NCI-H748 treated with DMSO at 0.1 percent for 48 hours (cell line): ENCODE measurements at regions not wholly inside any gene's neighbourhood (a gene's known extent, or its start where the extent isn't known, plus 50 kb on each side); places are given as distances from the start of the nearest gene placed in this dataset.
"Not testable (repeated sequence)": the region's sequence is repeated elsewhere in the genome, so short reads cannot be mapped to it uniquely, and the experiment has no call there.

Experiments used
- DNase-seq: peaks from one replicate; lab custom pipeline; 2025; lab: John Stamatoyannopoulos, UW

DNA sequence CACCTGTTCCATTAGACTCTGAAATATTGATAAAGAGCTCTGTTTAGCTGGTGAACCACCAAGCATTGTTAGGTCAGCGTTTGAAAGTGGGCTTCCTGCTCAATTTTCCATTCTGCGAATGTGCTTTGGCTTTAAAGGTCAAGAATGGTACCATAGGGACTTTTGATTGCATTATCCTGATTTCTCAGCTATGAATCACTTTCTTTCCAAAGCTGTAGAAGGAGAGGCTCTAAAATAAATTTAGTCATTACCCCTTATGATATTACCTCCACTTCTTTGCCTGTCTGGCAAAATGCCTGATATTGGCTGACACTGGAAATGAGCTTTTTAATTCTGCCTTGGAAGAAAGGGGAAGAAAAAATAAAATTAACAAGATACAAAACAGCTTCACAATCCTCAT lies 237.2 kb upstream of the CTNND2 start:
- no peak for DNase-seq

DNA sequence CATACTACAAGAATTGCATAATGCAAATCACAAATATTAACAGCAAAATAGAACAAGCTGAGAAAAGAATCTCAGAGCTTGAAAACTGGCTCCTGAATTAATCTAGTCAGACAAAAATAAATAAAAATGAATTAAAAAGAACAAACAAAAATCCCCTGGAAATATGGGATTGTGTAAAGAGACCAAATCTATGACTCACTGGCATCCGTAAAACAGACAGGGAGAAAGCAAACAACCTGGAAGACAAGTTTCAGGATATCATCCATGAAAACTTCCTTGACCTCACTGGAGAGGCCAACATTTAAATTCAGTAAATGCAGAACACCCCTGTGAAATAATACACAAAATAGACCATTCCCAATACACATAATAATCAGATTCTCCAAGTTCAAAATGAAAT lies 229.3 kb upstream of the CTNND2 start:
- DNase-seq: no peak

- not testable (repeated sequence) for DNase-seq
Measured at GRCh38 chr5:12131020-12131419, 226.8 kb upstream of the CTNND2 start.

GRCh38 chr5:12125895-12126294 lies 221.6 kb upstream of the CTNND2 start:
- no peak for DNase-seq

DNA sequence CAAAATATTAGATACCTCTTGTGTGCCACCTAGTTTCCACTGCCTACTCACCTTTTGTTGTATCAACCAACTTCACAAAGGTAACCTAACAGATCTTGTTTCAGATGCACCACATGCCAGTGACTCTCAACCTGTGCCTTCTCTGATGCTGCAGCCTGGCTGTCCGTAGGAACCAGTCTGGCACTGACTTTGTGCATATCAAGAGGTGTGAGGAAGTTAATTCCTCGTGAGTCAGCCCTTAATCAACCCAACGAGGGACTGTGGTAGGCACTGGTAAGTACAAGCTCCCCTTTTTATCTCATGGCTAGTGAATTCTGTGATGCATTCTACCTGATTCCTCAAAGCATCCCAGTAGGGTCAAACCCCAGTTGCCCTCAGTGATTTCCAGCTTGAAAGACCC lies 215.4 kb upstream of the CTNND2 start:
- DNase-seq: no peak

- DNase-seq: no peak
Measured at GRCh38 chr5:12114075-12114474, 209.8 kb upstream of the CTNND2 start.

DNA sequence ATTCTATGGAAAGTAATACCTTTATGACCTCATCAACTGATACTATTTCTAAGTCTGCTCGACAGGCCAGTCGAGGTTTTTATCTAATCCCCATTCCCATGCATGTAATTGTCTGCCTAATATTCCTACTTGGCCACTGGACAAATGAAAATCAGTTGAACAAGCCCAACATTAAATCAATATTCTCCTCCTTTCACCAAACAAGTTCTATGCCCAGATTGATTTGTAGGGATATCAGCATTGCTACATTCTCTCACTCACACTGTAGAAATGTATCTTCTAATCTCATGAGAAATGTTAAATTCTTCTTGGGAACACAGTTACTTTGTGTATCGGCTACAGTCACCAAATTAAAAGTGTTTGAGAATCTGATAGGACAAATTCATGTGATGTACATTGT lies 208.8 kb upstream of the CTNND2 start:
- no peak for DNase-seq

DNA sequence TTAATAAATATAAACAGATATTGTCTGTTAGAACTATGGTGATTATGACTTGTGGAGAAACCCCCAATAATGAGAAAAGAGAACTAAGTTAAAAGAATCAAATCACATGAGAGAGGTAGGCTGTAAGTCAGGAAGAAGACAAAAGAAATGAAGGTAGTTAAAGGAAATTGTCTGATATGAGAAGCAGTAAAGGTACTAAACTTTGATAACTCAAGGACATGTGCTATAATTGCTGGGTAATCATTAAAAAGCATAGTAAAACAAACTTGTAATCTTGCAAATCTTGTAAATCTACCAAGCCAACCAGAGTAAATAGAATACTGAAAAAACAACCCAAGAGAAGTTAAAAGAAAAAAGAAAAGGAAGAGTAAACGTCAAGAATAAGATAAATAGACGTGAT lies 207.0 kb upstream of the CTNND2 start:
- no peak for DNase-seq

DNA sequence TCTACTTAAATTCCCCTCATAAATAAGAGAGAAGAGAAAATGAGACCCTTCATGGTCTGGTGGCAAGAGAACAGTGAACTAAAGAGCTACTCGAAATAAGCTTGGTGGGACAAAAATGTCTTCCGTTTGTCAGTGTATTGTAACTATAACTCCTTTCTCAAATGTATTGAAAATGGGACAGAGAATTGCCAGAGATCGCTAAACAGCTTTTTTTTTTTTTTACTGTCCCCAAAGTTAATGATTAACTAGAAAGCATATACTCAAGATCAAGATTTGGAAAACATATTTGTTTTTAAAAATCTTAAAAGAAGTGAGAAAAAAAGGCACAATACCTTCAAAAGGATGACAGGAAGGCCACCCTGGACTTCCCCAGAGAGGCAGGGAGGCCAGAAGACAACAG lies 206.4 kb upstream of the CTNND2 start:
- DNase-seq: no peak

DNA sequence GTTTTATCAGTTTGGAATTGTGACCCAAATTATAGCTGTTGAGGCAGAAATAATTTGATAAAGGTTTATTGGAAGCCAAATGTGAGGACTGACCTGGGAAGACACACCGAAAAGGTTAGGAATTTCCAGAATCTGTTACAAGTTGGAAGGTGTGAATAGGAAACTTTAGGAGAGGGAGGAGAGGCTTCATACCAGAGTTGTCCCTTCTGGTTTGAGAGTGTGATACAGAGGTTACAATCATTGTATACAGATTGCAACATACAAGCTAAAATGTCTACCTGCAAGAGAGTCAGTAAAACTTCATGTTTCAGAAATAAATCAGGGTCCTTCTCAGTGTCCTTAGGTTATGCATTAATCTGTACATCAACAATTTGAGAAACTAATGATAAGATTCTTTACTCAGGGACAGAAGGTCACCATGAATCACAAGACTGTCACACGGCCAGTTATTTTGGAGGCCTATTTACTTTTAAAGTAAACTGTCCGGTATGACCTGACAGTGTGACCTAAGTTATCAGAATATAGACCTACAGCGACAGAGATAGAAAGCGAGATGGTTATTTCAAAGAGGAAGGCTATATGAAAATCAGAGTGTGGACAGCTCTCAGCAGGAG lies 204.9 kb upstream of the CTNND2 start:
- DNase-seq: no peak

GRCh38 chr5:12102151-12102550 lies 197.9 kb upstream of the CTNND2 start:
- DNase-seq: no peak

- DNase-seq: no peak
Measured at GRCh38 chr5:12100542-12100941, 196.3 kb upstream of the CTNND2 start.

DNA sequence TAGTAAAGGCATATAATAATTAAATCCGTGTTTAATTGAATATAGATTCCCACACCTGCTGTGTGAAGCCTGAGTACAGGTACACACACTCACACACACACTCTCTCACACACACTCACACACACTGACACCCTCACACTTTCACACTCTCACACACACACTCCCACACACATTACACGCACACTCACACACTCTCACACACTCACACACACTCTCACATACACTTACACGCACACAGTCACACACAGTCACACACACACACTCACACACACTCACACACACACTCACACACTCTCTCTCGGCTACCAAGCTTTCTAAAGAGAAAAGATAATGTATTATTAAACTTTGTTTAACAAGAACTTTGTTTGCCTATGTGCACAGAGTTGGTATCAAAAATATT lies 195.1 kb upstream of the CTNND2 start:
- no peak for DNase-seq

DNA sequence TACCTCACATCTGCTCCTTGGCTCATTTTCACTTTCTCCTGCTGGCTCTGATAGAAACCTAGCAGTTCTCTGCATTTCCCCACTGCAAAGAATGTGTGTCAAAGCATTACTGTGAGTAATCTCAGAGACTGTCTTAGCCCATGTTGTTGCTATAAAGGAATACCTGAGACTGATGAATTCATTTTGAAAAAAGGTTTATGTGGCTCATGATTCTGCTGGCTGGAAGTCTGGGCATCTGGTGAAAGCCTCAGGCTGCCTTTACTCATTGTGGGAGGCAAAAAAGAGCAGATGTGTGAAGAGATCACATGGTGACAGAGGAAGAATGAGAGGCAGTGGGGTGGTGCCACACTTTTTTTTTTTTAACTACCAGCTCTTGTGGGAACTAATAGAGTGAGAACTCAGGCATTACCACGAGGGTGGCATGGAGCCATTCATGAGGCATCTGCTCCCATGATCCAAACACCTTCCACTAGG lies 191.6 kb upstream of the CTNND2 start:
- no peak for DNase-seq

DNA sequence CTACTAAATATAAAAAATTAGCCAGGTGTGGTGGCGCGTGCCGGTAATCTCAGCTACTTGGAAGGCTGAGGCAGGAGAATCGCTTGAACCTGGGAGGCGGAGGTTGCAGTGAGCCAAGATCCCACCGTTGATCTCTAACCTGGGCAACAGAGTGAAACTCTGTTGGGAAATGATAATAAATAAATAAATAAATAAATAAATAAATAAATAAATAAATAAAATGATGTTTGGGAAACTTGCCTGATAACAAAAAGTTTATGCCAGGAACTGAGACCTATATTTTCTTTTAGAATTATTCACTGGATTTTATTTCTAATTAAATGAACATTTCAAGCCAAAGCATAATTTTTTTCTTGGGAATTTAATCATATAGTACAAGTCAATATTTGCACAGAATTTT lies 189.3 kb upstream of the CTNND2 start:
- DNase-seq: no peak

- no peak for DNase-seq
Measured at GRCh38 chr5:12080761-12081160, 176.5 kb upstream of the CTNND2 start.

DNA sequence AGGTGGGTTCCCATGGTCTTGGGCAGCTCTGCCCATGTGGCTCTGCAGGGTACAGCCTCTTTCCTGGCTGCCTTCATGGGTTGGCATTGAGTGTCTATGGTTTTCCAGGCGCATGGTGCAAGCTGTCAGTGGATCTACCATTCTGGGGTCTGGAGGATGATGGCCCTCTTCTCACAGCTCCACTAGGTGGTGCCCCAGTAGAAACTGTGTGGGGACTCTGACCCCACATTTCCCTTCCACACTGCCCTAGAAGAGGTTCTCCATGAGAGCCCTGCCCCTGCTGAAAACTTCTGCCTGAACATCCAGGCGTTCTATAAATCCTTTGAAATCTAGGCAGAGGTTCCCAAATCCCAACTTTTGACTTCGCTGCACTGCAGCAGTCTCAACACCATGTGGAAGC lies 174.0 kb upstream of the CTNND2 start:
- not testable (repeated sequence) for DNase-seq

GRCh38 chr5:12073426-12073825 lies 169.2 kb upstream of the CTNND2 start:
- DNase-seq: no peak

DNA sequence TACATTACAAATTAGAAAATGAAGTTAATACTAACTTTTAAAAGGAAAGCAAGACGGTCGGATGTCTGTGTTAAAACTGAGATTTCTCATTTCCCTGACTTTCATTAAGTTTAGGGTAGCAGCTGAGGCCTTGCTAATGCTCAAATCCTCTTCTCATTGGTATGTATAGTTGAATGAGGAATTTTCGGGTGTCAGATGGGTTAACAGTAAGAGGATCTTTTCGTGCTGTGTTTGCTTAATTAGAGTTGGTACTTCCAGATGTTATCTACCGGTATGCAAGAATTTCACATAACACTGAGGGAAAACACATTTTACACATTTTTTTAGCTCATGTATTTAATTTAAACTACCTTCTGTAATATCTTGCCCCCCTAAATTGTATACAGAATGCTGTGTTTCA lies 168.2 kb upstream of the CTNND2 start:
- no peak for DNase-seq

DNA sequence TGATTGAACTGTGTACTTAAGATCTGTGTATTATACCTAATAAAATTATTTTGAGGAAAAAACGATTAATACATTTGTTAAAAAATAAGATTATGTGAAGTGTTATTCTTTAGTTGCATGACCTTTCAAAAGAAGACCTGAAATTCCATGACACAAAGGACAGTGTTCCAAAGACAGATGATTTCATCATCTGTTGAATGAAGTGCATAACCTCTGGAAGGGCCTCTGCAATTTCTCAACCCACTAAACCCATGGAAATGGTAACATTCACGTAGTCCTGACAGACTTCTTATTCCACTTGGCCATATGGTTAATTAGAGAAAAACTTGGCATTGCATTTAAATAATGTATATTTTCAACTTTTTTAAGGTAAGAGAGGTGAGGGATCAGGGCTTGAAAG lies 167.2 kb upstream of the CTNND2 start:
- DNase-seq: no peak

GRCh38 chr5:12023614-12024241 lies 119.5 kb upstream of the CTNND2 start:
- DNase-seq: peak; percentile 77

DNA sequence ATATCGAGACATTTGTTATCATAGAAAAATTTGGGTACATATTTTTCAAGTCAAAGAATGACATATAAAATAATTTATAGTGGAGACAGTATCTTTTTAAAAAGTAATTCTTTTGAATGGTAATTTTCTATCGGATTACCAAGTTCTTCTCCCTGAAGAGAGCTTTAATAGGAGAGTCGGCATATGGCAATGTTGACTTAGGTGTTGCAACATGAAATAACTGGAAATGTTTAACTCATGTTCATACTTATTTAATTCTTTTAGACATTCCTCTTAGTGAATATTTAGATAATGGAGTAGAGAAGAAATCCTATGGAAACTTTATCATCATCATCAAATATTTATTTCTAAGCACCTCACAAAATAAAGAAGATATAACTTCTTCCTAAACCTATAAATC lies 118.2 kb upstream of the CTNND2 start:
- no peak for DNase-seq

DNA sequence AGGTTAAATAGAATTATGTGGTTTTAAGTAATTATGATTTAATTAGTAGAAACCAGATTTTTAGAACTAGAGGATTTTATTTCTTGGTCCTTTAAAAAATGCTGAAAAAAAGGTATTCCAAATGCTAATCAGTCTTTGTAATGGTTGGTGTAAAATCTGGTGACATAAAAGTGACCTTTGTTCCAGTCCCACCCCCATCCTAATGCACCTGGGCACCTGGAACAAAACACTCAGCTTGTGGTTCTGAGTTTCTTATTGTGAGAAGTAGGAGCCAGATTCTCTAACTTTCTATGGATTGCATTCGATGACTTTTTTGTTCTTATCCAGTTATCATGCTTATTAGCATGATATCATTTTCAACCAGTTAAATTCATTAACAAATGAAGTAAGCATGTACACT lies 115.1 kb upstream of the CTNND2 start:
- DNase-seq: no peak

- no peak for DNase-seq
Measured at GRCh38 chr5:12017007-12017406, 112.8 kb upstream of the CTNND2 start.
